ENCODE measurements at regions not wholly inside any gene's neighbourhood (a gene's known extent, or its start where the extent isn't known, plus 50 kb on each side); places are given as distances from the start of the nearest gene placed in this dataset.
A peak's percentile ranks its signal among the peaks of the same experiment; 100 is the strongest.

- no peak for DNase-seq
These were observed 85.4 kb upstream of the RALY start for GRCh38 chr20:33908336-33908735.

- no peak for DNase-seq
These were observed 84.8 kb upstream of the RALY start for GRCh38 chr20:33908868-33909267.

GRCh38 chr20:33909331-33909921 lies 84.3 kb upstream of the RALY start:
- no peak for DNase-seq

- no peak for DNase-seq
These were observed 83.7 kb upstream of the RALY start for GRCh38 chr20:33910056-33910455.

GRCh38 chr20:33910529-33911327 lies 83.0 kb upstream of the RALY start:
- no peak for DNase-seq

- DNase-seq: no peak
These were observed 78.8 kb upstream of the RALY start for GRCh38 chr20:33914919-33915318.

GRCh38 chr20:33915726-33916331 lies 77.9 kb upstream of the RALY start:
- peak; percentile 64 for DNase-seq

GRCh38 chr20:33916768-33917167 lies 76.9 kb upstream of the RALY start:
- DNase-seq: no peak

GRCh38 chr20:33917831-33918525 lies 75.7 kb upstream of the RALY start:
- no peak for DNase-seq

- DNase-seq: no peak
These were observed 75.0 kb upstream of the RALY start for GRCh38 chr20:33918662-33919061.

- DNase-seq: peak; percentile 81
These were observed 74.1 kb upstream of the RALY start for GRCh38 chr20:33919653-33920052.

- DNase-seq: no peak
These were observed 71.5 kb upstream of the RALY start for GRCh38 chr20:33922224-33922623.

- no peak for DNase-seq
These were observed 70.0 kb upstream of the RALY start for GRCh38 chr20:33923740-33924139.

- no peak for DNase-seq
These were observed 67.8 kb upstream of the RALY start for GRCh38 chr20:33925867-33926266.

GRCh38 chr20:33926425-33926824 lies 67.3 kb upstream of the RALY start:
- no peak for DNase-seq

- DNase-seq: no peak
These were observed 66.0 kb upstream of the RALY start for GRCh38 chr20:33927724-33928123.

- no peak for DNase-seq
These were observed 63.8 kb upstream of the RALY start for GRCh38 chr20:33929917-33930316.

GRCh38 chr20:33933469-33933909 lies 60.2 kb upstream of the RALY start:
- peak; percentile 82 for DNase-seq

GRCh38 chr20:33936656-33937055 lies 57.1 kb upstream of the RALY start:
- DNase-seq: no peak

GRCh38 chr20:33939031-33939430 lies 54.7 kb upstream of the RALY start:
- DNase-seq: peak; percentile 35

GRCh38 chr20:33940666-33941065 lies 53.0 kb upstream of the RALY start:
- DNase-seq: no peak
